Pancreas (tissue), 10 donors: ENCODE measurements at regions not wholly inside any gene's neighbourhood (a gene's known extent, or its start where the extent isn't known, plus 50 kb on each side); places are given as distances from the start of the nearest gene placed in this dataset.

Experiments
- ATAC-seq, 4 donors: fragments of 200-7000 bp; cut with Tn5 transposase; one replicate each; pipeline versions ENCODE4 v1.8.0 to v1.9.1; 2020; ENCODE audit warnings: mild to moderate bottlenecking in 4 of 4, moderate library complexity in 4 of 4
- DNase-seq, 6 donors: peaks; one replicate each; pipeline ENCODE4 v3.0.0-alpha.2; 2020
- FAIRE-seq: peaks from 2 replicates; lab custom pipeline; 2012; peaks lifted over from hg19 to GRCh38; lab: Jason Lieb, UNC
- H3K27ac ChIP-seq, 4 donors: fragments of 200-600 bp; sonication (generic); 1 replicate in 3 of 4; 2 replicates in 1 of 4; pipeline versions ENCODE4 v1.5.0 to v1.8.0; 2020
- H3K27me3 ChIP-seq, 4 donors: fragments of 200-600 bp; one replicate each; pipeline ENCODE4 v1.8.0; 2021
- H3K36me3 ChIP-seq, 3 donors: fragments of 200-600 bp; sonication (generic) in 1 of 3; one replicate each; pipeline versions ENCODE4 v1.5.0 to v1.8.0; 2020 to 2021
- H3K4me1 ChIP-seq, 3 donors: fragments of 200-600 bp; one replicate each; pipeline ENCODE4 v1.8.0; 2021
- H3K4me3 ChIP-seq, 4 donors: fragments of 200-600 bp; sonication (generic) in 2 of 4; one replicate each; pipeline versions ENCODE4 v1.5.0 to v1.8.0; 2020 to 2021
- H3K9me3 ChIP-seq, 4 donors: fragments of 200-600 bp; one replicate each; pipeline ENCODE4 v1.8.0; 2021
- CTCF ChIP-seq, 4 donors: fragments of 200-600 bp; sonication (generic) in 3 of 4; IDR thresholded peaks; one replicate each; pipeline versions ENCODE4 v1.5.0 to v1.8.0; 2021; ENCODE audit warnings: antibody characterized with exemption in 4 of 4
- WGBS, 2 donors: extraction: QIAGEN DNeasy Blood & Tissue Kit; methylation state at CpG; one replicate each; pipeline ENCODE4 v1.1.7; 2013; 5-methylcytosine and 5-hydroxymethylcytosine counted together
- intact Hi-C, 3 donors: fragments of 100-400 bp; cut with DNase I; formaldehyde crosslinking; loops; one replicate each; pipeline versions ENCODE4 v1.11.1 to v1.14.2; 2022
- donor health status: healthy with polysubstance abuse.
- donor health status: DM: no; HTN: no; CAD: no; lungs with moderate emphysema.
- donor health status: DM: no; HTN: no; CAD: no.
- donor health status: control.
- donor health status: control.
- donor health status: Bipolar disorder and iron deficiency.
- donor health status: DM: yes; HTN: yes; CAD: no.
- donor health status: DM: no; HTN: no; CAD: no.
- donor health status: DM: no; HTN: no; CAD: no.
- donor health status: DM: yes; HTN: yes; CAD: no.

GRCh38 chr10:61567729-61568128 is 95.0 kb upstream of the CABCOCO1 start:
- FAIRE-seq = no peak
- no peak for TF ChIP-seq CTCF (IDR thresholded peaks at IDR 0.05)

GRCh38 chr10:61565819-61566560 is 96.7 kb upstream of the CABCOCO1 start:
- intact Hi-C loops = no loop called here
- no peak for ATAC-seq

More at GRCh38 chr10:61567729-61568128, 95.0 kb upstream of the CABCOCO1 start:
- Histone ChIP-seq H3K27me3 (no peaks in the 10 kb centered on the region), H3K27ac (no peak overlapping the region), H3K9me3 (no peaks in the 10 kb centered on the region), H3K36me3 (no peaks in the 10 kb centered on the region), H3K4me3 (no peak overlapping the region), H3K4me1 (no peaks in the 10 kb centered on the region)
- no peak for DNase-seq
- 81 to 89% methylated on average over 2 of the region's 2 CpGs for WGBS, 2 donors
- ATAC-seq = no peak
- intact Hi-C loops = no loop called here

DNA sequence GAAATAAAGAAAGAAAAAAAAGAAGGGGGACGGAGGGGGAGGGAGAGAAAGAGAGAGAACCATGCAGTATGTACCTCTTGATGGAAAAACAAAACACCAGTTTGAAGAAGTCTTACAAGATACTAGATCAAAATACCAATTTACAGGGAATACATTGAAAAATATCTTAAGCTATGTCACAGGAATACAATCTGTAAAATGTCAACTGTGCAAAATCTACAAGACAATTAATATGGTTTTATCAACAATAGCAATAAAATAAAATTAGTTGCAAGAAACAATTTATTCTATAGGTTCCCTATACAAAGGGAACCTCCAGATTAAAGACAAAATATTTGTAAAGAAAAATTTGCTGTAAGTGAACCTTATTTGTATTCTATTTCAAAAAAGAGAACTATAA is 98.3 kb upstream of the CABCOCO1 start:
- WGBS, 2 donors = 66 to 85% methylated on average over 1 of the region's 1 CpG
- intact Hi-C loops = no loop called here
- FAIRE-seq (no peak), DNase-seq (no peak), ATAC-seq (no peak)
- TF ChIP-seq CTCF (IDR thresholded peaks at IDR 0.05) = no peak
- Histone ChIP-seq H3K27me3 (no peaks in the 10 kb centered on the region), H3K4me1 (no peaks in the 10 kb centered on the region), H3K4me3 (no peak overlapping the region), H3K27ac (no peak overlapping the region), H3K36me3 (no peaks in the 10 kb centered on the region), H3K9me3 (no peaks in the 10 kb centered on the region)

More at GRCh38 chr10:61565819-61566560, 96.7 kb upstream of the CABCOCO1 start:
- FAIRE-seq (no peak), DNase-seq (no peak)
- no peaks in the 10 kb centered on the region for H3K27me3 ChIP-seq
- no peak overlapping the region for H3K4me3 ChIP-seq
- 45 to 52% methylated on average over 4 of the region's 4 CpGs for WGBS, 2 donors
- no peaks in the 10 kb centered on the region for H3K9me3 ChIP-seq
- H3K27ac ChIP-seq = no peak overlapping the region
- no peak for TF ChIP-seq CTCF (IDR thresholded peaks at IDR 0.05)
- H3K4me1 ChIP-seq = no peaks in the 10 kb centered on the region
- no peaks in the 10 kb centered on the region for H3K36me3 ChIP-seq

DNA sequence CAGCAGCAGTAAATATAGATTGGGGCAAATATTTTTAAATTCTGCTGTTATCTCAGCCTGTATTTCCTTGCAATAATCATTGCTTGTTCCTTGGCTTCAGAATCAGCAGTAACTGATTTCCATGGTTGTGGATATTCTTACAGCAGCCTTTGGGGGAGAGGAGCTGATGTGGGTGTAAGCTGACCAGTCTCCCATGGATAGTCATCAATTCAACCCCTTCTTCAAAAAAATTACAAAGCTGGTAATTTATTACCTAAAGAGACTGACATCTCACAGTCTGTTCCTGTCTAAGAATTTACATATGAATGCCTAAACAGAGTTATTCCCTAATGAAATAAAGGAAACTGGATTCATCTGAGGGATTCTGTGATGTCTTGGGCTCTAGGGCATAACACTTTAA is 103.1 kb upstream of the CABCOCO1 start:
- intact Hi-C loops = no loop called here
- FAIRE-seq = no peak
- no peaks in the 10 kb centered on the region for H3K4me1 ChIP-seq
- no peak for DNase-seq
- ATAC-seq = no peak
- H3K4me3 ChIP-seq = no peak overlapping the region
- TF ChIP-seq CTCF (IDR thresholded peaks at IDR 0.05) = no peak
- no peaks in the 10 kb centered on the region for H3K36me3 ChIP-seq
- H3K9me3 ChIP-seq = no peaks in the 10 kb centered on the region
- no peak overlapping the region for H3K27ac ChIP-seq
- no peaks in the 10 kb centered on the region for H3K27me3 ChIP-seq

DNA sequence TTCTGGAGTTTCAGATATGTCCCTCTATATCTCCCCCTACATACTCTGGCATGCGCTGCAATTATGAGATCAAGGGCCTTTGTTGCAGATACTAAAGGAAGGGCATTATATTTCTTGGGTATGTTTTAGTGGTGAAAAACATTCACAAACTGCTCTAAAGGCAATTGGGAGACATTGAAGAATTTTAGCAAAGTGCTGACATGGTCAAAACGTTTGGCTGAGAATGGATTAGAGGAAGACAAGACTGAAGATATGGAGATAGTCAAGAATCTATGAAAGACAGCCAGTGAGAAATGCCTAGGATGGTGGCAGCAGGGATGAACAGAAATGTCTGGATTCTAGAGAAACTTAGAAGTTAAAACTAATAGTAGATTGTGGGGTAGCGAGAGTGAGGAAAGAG is 104.5 kb upstream of the CABCOCO1 start:
- Histone ChIP-seq H3K4me3 (no peak overlapping the region), H3K36me3 (no peaks in the 10 kb centered on the region), H3K27me3 (no peaks in the 10 kb centered on the region), H3K4me1 (no peaks in the 10 kb centered on the region), H3K27ac (no peak overlapping the region), H3K9me3 (no peaks in the 10 kb centered on the region)
- DNase-seq (no peak), FAIRE-seq (no peak), ATAC-seq (no peak)
- TF ChIP-seq CTCF (IDR thresholded peaks at IDR 0.05) = no peak
- intact Hi-C loops = no loop called here
- WGBS, 2 donors = 71 to 75% methylated on average over 3 of the region's 3 CpGs
